ENCODE measurements at regions not wholly inside any gene's neighbourhood (a gene's known extent, or its start where the extent isn't known, plus 50 kb on each side); places are given as distances from the start of the nearest gene placed in this dataset.

DNA sequence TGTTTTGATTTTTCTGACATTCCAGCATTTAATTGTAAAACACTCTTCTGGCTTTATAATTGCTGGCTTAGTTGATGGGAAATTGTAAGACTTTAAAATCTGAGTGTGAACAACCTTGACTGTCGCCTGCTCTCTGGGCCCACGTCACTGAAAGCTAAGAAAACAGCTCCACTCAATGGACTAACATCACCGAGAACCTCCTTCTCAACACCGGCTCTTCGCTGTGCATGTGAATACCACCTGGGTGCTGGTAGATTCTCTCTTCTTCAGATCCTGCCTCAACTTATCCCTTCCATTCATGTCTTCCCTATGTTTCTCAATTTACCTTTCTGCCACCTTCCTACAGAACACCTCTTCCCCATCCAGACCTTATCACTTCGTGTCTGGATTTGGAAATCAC, 523.1 kb upstream of the ID2 start:
- no peak for TF ChIP-seq EZH2 (IDR thresholded peaks at IDR 0.05; ENCODE audit: insufficient read depth, poor library complexity, severe bottlenecking)
- TF ChIP-seq EZH2phosphoT487 (IDR thresholded peaks at IDR 0.05; ENCODE audit: insufficient read depth, low read depth), result no peak

All from GM23248 (cell line).